C4-2B (cell line): ENCODE measurements at regions not wholly inside any gene's neighbourhood (a gene's known extent, or its start where the extent isn't known, plus 50 kb on each side); places are given as distances from the start of the nearest gene placed in this dataset.

ENCODE experiments used
- CTCF ChIP-seq: fragments of 450-650 bp; conservative IDR thresholded peaks from 2 replicates; pipeline ENCODE4 v1.5.1; 2017; ENCODE audit warnings: mild to moderate bottlenecking
- ZFX ChIP-seq: fragments of 450-650 bp; IDR thresholded peaks from 2 replicates; pipeline ENCODE4 v1.6.1; 2017

DNA sequence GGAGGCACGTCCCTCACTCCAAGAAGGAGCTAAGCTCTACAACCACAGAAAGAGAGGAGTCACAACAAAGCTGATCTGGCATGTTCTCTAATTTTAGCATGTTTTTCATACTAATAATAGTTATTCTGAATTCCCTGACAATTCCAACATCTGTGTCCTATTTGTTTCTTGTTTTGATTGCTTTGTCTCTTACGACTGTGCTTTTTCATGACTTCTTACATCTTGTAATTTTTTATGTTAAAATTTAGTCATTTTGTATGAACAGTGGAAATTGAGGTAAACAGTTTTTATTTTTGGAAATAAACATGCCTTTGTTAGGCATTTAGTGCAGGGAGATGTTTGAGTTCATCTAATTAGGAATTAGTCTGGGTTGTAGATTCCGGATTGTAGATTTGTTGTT is 668.1 kb upstream of the EDIL3 start:
- TF ChIP-seq CTCF (no peak), ZFX (no peak)
